ENCODE measurements at regions not wholly inside any gene's neighbourhood (a gene's known extent, or its start where the extent isn't known, plus 50 kb on each side); places are given as distances from the start of the nearest gene placed in this dataset.

DNA sequence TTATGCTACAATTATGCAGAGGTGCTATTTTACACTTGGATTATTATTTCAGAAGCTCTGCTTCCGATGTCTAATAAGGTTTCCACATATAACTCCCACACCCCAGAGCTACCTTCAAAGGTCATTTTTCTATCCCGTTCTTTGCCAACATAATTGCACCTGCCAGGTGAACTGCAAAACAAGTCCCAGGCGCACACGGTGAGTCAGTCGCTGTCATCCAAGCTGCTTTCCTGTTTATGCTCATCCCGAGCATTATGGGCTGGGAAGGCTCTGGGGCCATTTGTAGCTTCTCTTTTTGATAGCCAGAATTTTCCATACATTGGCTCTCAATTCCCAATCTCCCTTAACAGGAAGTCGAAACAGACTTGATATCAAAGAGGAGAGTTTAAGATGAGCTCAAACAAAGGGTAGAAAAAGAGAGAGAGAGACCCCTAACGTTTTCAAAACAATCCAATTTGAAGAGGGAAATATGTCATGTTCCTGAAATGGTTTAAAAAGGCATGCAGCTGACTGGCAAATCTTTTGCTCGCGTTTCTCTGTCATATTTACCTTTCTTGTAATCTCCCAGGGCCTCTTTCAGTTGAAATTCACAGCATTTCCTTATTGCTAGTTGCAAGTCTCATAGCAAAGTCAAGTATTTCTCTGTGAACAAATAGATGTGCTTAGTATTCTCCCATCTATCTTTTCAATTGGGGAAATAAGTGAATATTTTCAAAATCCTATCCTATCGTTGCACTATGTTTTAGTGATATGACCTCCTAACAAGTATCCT lies 815.9 kb downstream of the KCNA4 start:
- Histone ChIP-seq H3K4me1 (ENCODE audit: insufficient read depth, low read length, poor library complexity, severe bottlenecking) (no peaks in the 10 kb centered on the region), H3K4me3 (ENCODE audit: low read length, poor library complexity, severe bottlenecking) (no peak overlapping the region), H2AFZ (ENCODE audit: low read length) (no peak overlapping the region), H3K4me2 (ENCODE audit: low read depth, low read length, poor library complexity, severe bottlenecking) (no peak overlapping the region), H3K9ac (ENCODE audit: low read depth, low read length, poor library complexity, severe bottlenecking) (no peak overlapping the region), H3K27me3 (ENCODE audit: insufficient read depth, low read length, poor library complexity, severe bottlenecking) (no peaks in the 10 kb centered on the region), H4K20me1 (ENCODE audit: insufficient read depth, low read length, poor library complexity, severe bottlenecking) (no peaks in the 10 kb centered on the region), H3F3A (ENCODE audit: low read depth) (no peaks in the 10 kb centered on the region), H3K9me2 (replicated peaks; ENCODE audit: low read depth, low read length) (no peaks in the 10 kb centered on the region; the same call in 1 of the 2 replicates), H3K36me3 (ENCODE audit: insufficient read depth, low read length) (no peaks in the 10 kb centered on the region), H3K79me2 (ENCODE audit: insufficient read depth, low read length) (no peaks in the 10 kb centered on the region), H3K9me3 (ENCODE audit: insufficient read depth, low read depth, low read length) (no peaks in the 10 kb centered on the region)
- TF ChIP-seq EZH2phosphoT487 (IDR thresholded peaks at IDR 0.05; ENCODE audit: borderline replicate concordance): no peak
- TF ChIP-seq, protein P1, sequence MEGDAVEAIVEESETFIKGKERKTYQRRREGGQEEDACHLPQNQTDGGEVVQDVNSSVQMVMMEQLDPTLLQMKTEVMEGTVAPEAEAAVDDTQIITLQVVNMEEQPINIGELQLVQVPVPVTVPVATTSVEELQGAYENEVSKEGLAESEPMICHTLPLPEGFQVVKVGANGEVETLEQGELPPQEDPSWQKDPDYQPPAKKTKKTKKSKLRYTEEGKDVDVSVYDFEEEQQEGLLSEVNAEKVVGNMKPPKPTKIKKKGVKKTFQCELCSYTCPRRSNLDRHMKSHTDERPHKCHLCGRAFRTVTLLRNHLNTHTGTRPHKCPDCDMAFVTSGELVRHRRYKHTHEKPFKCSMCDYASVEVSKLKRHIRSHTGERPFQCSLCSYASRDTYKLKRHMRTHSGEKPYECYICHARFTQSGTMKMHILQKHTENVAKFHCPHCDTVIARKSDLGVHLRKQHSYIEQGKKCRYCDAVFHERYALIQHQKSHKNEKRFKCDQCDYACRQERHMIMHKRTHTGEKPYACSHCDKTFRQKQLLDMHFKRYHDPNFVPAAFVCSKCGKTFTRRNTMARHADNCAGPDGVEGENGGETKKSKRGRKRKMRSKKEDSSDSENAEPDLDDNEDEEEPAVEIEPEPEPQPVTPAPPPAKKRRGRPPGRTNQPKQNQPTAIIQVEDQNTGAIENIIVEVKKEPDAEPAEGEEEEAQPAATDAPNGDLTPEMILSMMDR (conservative IDR thresholded peaks at IDR 0.05; ENCODE audit: low read length): no peak

DNA sequence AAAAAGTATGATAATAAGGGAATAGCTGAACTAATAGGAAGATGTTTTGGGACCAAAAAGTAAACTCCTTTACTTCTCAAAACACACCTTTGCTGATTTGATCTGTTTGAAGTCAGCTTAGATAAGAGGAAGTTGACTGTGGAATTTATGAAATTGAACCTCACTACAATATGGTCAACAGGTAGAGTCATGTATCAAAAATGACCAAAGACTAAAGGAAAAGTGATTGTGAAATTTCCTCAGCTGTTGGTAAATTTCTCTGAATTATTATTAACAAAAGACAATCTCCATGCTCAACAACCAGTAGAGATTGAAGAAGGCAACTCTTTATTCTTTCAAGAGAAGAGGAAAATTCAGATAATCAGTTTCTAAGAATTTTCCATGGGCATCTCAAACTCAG lies 826.5 kb downstream of the KCNA4 start:
- Histone ChIP-seq H2AFZ (ENCODE audit: low read length) (no peak overlapping the region), H3K79me2 (ENCODE audit: insufficient read depth, low read length) (no peaks in the 10 kb centered on the region), H4K20me1 (ENCODE audit: insufficient read depth, low read length, poor library complexity, severe bottlenecking) (no peaks in the 10 kb centered on the region), H3F3A (ENCODE audit: low read depth) (no peaks in the 10 kb centered on the region), H3K4me2 (ENCODE audit: low read depth, low read length, poor library complexity, severe bottlenecking) (no peak overlapping the region), H3K9ac (ENCODE audit: low read depth, low read length, poor library complexity, severe bottlenecking) (no peak overlapping the region), H3K4me1 (ENCODE audit: insufficient read depth, low read length, poor library complexity, severe bottlenecking) (no peaks in the 10 kb centered on the region), H3K4me3 (ENCODE audit: low read length, poor library complexity, severe bottlenecking) (no peak overlapping the region), H3K9me3 (ENCODE audit: insufficient read depth, low read depth, low read length) (no peaks in the 10 kb centered on the region), H3K9me2 (replicated peaks; ENCODE audit: low read depth, low read length) (no peaks in the 10 kb centered on the region), H3K27me3 (ENCODE audit: insufficient read depth, low read length, poor library complexity, severe bottlenecking) (no peaks in the 10 kb centered on the region), H3K36me3 (ENCODE audit: insufficient read depth, low read length) (no peaks in the 10 kb centered on the region)
- TF ChIP-seq, protein P1 (conservative IDR thresholded peaks at IDR 0.05; ENCODE audit: low read length): no peak
- TF ChIP-seq EZH2phosphoT487 (IDR thresholded peaks at IDR 0.05; ENCODE audit: borderline replicate concordance): no peak

DNA sequence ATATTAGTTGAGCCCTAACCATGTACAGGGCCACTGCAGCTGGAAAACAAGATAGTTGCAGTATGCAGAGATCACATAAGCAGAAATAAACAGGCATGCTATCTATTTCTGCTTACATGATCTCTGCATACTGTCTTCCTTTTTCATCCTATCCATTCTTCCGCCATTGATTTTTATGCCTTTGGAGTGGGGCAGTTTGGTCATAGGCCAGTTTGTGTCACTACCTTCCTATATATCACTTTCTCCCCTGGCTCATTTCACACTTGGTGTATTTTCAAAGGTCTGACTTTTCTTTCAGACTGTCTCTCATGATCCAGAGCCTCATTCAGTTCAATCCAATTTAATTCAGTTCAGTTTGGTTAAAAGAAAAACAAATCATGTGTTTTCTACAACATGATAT lies 829.6 kb downstream of the KCNA4 start:
- Histone ChIP-seq H3K9me3 (ENCODE audit: insufficient read depth, low read depth, low read length) (no peaks in the 10 kb centered on the region), H3K4me1 (ENCODE audit: insufficient read depth, low read length, poor library complexity, severe bottlenecking) (no peaks in the 10 kb centered on the region), H3K36me3 (ENCODE audit: insufficient read depth, low read length) (no peaks in the 10 kb centered on the region), H3K27me3 (ENCODE audit: insufficient read depth, low read length, poor library complexity, severe bottlenecking) (no peaks in the 10 kb centered on the region), H3K9ac (ENCODE audit: low read depth, low read length, poor library complexity, severe bottlenecking) (no peak overlapping the region), H2AFZ (ENCODE audit: low read length) (no peak overlapping the region), H3K4me3 (ENCODE audit: low read length, poor library complexity, severe bottlenecking) (no peak overlapping the region), H3K79me2 (ENCODE audit: insufficient read depth, low read length) (no peaks in the 10 kb centered on the region), H3K9me2 (replicated peaks; ENCODE audit: low read depth, low read length) (no peaks in the 10 kb centered on the region), H3K4me2 (ENCODE audit: low read depth, low read length, poor library complexity, severe bottlenecking) (no peak overlapping the region), H4K20me1 (ENCODE audit: insufficient read depth, low read length, poor library complexity, severe bottlenecking) (no peaks in the 10 kb centered on the region), H3F3A (ENCODE audit: low read depth) (no peaks in the 10 kb centered on the region)
- TF ChIP-seq, protein P1 (conservative IDR thresholded peaks at IDR 0.05; ENCODE audit: low read length): no peak
- TF ChIP-seq EZH2phosphoT487 (IDR thresholded peaks at IDR 0.05; ENCODE audit: borderline replicate concordance): no peak

Data from Loucy (cell line).